Liver (tissue), 3 donors: ENCODE measurements at regions not wholly inside any gene's neighbourhood (a gene's known extent, or its start where the extent isn't known, plus 50 kb on each side); places are given as distances from the start of the nearest gene placed in this dataset.

Experiments
- RAD21 ChIP-seq, 2 donors: IDR thresholded peaks; 2 replicates each; pipeline ENCODE4 v1.6.1; 2016; ENCODE audit warnings: antibody characterized with exemption in 2 of 2, mild to moderate bottlenecking in 2 of 2
- SP1 ChIP-seq: IDR thresholded peaks from 2 replicates; pipeline ENCODE4 v1.6.1; 2018; ENCODE audit warnings: antibody characterized with exemption, mild to moderate bottlenecking
- TAF1 ChIP-seq: conservative IDR thresholded peaks from 2 replicates; pipeline ENCODE4 v1.6.1; 2016; ENCODE audit warnings: antibody characterized with exemption, mild to moderate bottlenecking
- YY1 ChIP-seq: IDR thresholded peaks from 2 replicates; pipeline ENCODE4 v1.6.1; 2016; ENCODE audit warnings: antibody characterized with exemption, mild to moderate bottlenecking
- TF ChIP-seq, protein P1 (sequence below): fragments of 150-350 bp; IDR thresholded peaks from 2 replicates; pipeline ENCODE4 v1.5.1; 2017; ENCODE audit warnings: improper control_type of control experiment, low read depth, low read length; ENCODE audit not compliant: missing input control
- TF ChIP-seq, protein P2 (sequence below): IDR thresholded peaks from 2 replicates; pipeline ENCODE4 v1.6.1; 2016; ENCODE audit warnings: antibody characterized with exemption
- TF ChIP-seq, protein P3 (sequence below): IDR thresholded peaks from 2 replicates; pipeline ENCODE4 v1.6.1; 2016; ENCODE audit warnings: antibody characterized with exemption
- donor health status: healthy.
- donor health status: healthy.

DNA sequence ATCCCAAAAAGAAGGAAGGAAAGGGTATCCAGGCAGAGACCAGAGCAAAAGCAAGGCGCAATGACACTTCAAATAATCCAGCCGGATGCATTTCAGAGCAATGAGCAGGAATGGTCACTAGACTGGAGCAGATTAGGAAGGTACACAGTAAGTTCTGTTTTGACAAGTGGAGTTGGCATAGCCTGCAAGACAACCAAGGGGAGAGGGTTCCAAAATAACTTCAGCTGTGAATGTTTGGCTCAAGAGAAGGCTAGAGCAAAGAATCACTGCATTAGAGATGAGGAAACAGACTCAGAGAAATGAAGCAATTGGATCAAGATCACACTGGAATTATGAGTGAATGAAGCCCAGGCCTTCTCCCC is 90.0 kb upstream of the EGFL6 start:
- TF ChIP-seq, protein P1, sequence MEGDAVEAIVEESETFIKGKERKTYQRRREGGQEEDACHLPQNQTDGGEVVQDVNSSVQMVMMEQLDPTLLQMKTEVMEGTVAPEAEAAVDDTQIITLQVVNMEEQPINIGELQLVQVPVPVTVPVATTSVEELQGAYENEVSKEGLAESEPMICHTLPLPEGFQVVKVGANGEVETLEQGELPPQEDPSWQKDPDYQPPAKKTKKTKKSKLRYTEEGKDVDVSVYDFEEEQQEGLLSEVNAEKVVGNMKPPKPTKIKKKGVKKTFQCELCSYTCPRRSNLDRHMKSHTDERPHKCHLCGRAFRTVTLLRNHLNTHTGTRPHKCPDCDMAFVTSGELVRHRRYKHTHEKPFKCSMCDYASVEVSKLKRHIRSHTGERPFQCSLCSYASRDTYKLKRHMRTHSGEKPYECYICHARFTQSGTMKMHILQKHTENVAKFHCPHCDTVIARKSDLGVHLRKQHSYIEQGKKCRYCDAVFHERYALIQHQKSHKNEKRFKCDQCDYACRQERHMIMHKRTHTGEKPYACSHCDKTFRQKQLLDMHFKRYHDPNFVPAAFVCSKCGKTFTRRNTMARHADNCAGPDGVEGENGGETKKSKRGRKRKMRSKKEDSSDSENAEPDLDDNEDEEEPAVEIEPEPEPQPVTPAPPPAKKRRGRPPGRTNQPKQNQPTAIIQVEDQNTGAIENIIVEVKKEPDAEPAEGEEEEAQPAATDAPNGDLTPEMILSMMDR, result no peak
- TF ChIP-seq YY1, result no peak
- TF ChIP-seq RAD21 (IDR thresholded peaks at IDR 0.05), result no peak
- TF ChIP-seq TAF1, result no peak
- no peak for TF ChIP-seq SP1
- TF ChIP-seq, protein P2, sequence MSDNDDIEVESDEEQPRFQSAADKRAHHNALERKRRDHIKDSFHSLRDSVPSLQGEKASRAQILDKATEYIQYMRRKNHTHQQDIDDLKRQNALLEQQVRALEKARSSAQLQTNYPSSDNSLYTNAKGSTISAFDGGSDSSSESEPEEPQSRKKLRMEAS, result no peak
- TF ChIP-seq, protein P3, sequence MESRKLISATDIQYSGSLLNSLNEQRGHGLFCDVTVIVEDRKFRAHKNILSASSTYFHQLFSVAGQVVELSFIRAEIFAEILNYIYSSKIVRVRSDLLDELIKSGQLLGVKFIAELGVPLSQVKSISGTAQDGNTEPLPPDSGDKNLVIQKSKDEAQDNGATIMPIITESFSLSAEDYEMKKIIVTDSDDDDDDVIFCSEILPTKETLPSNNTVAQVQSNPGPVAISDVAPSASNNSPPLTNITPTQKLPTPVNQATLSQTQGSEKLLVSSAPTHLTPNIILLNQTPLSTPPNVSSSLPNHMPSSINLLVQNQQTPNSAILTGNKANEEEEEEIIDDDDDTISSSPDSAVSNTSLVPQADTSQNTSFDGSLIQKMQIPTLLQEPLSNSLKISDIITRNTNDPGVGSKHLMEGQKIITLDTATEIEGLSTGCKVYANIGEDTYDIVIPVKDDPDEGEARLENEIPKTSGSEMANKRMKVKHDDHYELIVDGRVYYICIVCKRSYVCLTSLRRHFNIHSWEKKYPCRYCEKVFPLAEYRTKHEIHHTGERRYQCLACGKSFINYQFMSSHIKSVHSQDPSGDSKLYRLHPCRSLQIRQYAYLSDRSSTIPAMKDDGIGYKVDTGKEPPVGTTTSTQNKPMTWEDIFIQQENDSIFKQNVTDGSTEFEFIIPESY, result no peak
